Fibroblast of lung (primary cell): ENCODE measurements at regions not wholly inside any gene's neighbourhood (a gene's known extent, or its start where the extent isn't known, plus 50 kb on each side); places are given as distances from the start of the nearest gene placed in this dataset.

Experiments used
- DNase-seq, 2 donors: peaks; one replicate each; pipeline versions ENCODE4 v3.0.0 to v3.0.0-alpha.2; 2010; ENCODE audit warnings: low read depth in 2 of 2
- H2AFZ ChIP-seq: 2 replicates; pipeline ENCODE4 v1.5.1; 2012; ENCODE audit warnings: low read length, control low read depth, inconsistent platforms
- H3K27ac ChIP-seq: 2 replicates; pipeline ENCODE4 v1.5.1; 2011; ENCODE audit warnings: low read length, control low read depth; ENCODE audit not compliant: insufficient read depth
- H3K27me3 ChIP-seq: 2 replicates; pipeline ENCODE4 v1.5.1; 2011; ENCODE audit warnings: mild to moderate bottlenecking, low read length; ENCODE audit not compliant: control insufficient read depth, insufficient read depth
- H3K36me3 ChIP-seq: 2 replicates; pipeline ENCODE4 v1.5.1; 2011; ENCODE audit warnings: low read length; ENCODE audit not compliant: control insufficient read depth, insufficient read depth
- H3K4me1 ChIP-seq: 2 replicates; pipeline ENCODE4 v1.5.1; 2011; ENCODE audit warnings: low read length; ENCODE audit not compliant: control insufficient read depth, insufficient read depth; ENCODE audit errors: extremely low read depth
- H3K4me2 ChIP-seq: 2 replicates; pipeline ENCODE4 v1.5.1; 2011; ENCODE audit warnings: low read length, control low read depth; ENCODE audit not compliant: insufficient read depth; ENCODE audit errors: extremely low read depth
- H3K4me3 ChIP-seq, 4 experiments: fragments of 200-600 bp in 1 of 4; sonication (generic) in 1 of 4; replicated peaks in 1 of 4; 2 replicates each; pipeline ENCODE4 v1.5.1; 2011 to 2016; ENCODE audit warnings: low read length in 4 of 4, low read depth in 3 of 4, mild to moderate bottlenecking in 3 of 4, control low read depth in 2 of 4, inconsistent platforms in 1 of 4, mixed read lengths in 1 of 4; ENCODE audit not compliant: insufficient read depth in 1 of 4; ENCODE audit errors: control extremely low read depth in 1 of 4
- H3K79me2 ChIP-seq: 2 replicates; pipeline ENCODE4 v1.5.1; 2012; ENCODE audit warnings: mild to moderate bottlenecking, low read length, inconsistent platforms; ENCODE audit not compliant: control insufficient read depth, insufficient read depth
- H3K9ac ChIP-seq: 2 replicates; pipeline ENCODE4 v1.5.1; 2011; ENCODE audit warnings: mild to moderate bottlenecking, low read length, control low read depth; ENCODE audit not compliant: insufficient read depth
- H3K9me3 ChIP-seq: 2 replicates; pipeline ENCODE4 v1.5.1; 2012; ENCODE audit warnings: low read depth, low read length; ENCODE audit not compliant: control insufficient read depth, insufficient read depth
- H4K20me1 ChIP-seq: 2 replicates; pipeline ENCODE4 v1.5.1; 2011; ENCODE audit warnings: low read length; ENCODE audit not compliant: control insufficient read depth, insufficient read depth; ENCODE audit errors: extremely low read depth
- EZH2 ChIP-seq: IDR thresholded peaks from 2 replicates; pipeline ENCODE4 v1.5.1; 2012; ENCODE audit warnings: low read length, control low read depth, mild to moderate bottlenecking; ENCODE audit errors: missing control alignments
- TF ChIP-seq, protein P1 (sequence below), 2 donors: IDR thresholded peaks in 1 of 2; conservative IDR thresholded peaks in 1 of 2; 1 replicate in 1 of 2; 2 replicates in 1 of 2; pipeline ENCODE4 v1.5.1; 2011 to 2012; ENCODE audit warnings: low read length in 2 of 2, control low read depth in 1 of 2, inconsistent platforms in 1 of 2, low read depth in 1 of 2, mild to moderate bottlenecking in 1 of 2

DNA sequence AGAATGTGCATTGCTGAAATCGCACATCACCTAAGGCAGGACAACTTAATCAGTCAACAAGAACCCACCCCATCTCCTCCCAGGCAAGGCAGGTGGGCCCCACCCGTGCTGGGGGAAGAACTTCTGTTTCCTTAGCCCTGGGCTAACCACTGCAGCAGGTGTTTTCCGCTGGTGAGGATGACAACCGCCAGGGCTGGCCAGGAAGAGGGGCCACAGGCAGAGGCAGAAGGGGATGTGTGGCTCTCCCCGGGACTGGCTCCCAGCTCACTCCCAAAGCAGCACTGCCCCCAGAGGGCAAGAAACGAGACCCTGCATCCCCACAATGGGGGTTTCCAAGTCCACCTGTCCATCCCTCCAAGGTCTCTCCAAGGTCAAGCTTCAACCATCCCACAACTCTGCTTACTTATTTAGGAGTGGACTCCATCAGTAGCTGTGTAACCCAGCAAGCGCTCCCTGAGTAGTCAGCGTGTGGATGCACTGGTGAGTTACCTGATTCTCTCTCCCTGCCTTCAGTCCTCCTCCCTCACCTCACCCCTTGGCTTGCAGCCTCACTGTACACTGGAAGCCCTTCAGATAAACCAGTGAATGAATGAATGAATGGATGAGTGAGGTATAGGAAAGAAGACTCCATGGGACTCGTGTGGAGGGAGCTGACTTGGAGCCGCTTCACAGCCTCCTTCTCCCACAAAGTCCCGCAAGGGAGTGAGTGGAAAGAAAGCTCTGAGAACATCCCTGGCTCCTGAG lies 168.2 kb upstream of the CST7 start:
- H3K9me3 ChIP-seq, result no peaks in the 10 kb centered on the region
- H3K4me3 ChIP-seq, result no peak overlapping the region
- no peak overlapping the region for H3K27ac ChIP-seq
- no peaks in the 10 kb centered on the region for H3K79me2 ChIP-seq
- H3K4me2 ChIP-seq, result no peak overlapping the region
- H3K27me3 ChIP-seq, result peaks cover 11% of the 10 kb centered on the region
- no peaks in the 10 kb centered on the region for H3K4me1 ChIP-seq
- H3K9ac ChIP-seq, result no peak overlapping the region
- H4K20me1 ChIP-seq, result no peaks in the 10 kb centered on the region
- TF ChIP-seq, protein P1, sequence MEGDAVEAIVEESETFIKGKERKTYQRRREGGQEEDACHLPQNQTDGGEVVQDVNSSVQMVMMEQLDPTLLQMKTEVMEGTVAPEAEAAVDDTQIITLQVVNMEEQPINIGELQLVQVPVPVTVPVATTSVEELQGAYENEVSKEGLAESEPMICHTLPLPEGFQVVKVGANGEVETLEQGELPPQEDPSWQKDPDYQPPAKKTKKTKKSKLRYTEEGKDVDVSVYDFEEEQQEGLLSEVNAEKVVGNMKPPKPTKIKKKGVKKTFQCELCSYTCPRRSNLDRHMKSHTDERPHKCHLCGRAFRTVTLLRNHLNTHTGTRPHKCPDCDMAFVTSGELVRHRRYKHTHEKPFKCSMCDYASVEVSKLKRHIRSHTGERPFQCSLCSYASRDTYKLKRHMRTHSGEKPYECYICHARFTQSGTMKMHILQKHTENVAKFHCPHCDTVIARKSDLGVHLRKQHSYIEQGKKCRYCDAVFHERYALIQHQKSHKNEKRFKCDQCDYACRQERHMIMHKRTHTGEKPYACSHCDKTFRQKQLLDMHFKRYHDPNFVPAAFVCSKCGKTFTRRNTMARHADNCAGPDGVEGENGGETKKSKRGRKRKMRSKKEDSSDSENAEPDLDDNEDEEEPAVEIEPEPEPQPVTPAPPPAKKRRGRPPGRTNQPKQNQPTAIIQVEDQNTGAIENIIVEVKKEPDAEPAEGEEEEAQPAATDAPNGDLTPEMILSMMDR (conservative IDR thresholded peaks at IDR 0.05 in 1 of 2, IDR thresholded peaks at IDR 0.05 in 1 of 2; ENCODE audit: low read depth in 1 of 2, low read length in 2 of 2), result no peak
- no peak for TF ChIP-seq EZH2
- H3K36me3 ChIP-seq, result no peaks in the 10 kb centered on the region
- DNase-seq, result no peak
- H2AFZ ChIP-seq, result no peak overlapping the region

DNA sequence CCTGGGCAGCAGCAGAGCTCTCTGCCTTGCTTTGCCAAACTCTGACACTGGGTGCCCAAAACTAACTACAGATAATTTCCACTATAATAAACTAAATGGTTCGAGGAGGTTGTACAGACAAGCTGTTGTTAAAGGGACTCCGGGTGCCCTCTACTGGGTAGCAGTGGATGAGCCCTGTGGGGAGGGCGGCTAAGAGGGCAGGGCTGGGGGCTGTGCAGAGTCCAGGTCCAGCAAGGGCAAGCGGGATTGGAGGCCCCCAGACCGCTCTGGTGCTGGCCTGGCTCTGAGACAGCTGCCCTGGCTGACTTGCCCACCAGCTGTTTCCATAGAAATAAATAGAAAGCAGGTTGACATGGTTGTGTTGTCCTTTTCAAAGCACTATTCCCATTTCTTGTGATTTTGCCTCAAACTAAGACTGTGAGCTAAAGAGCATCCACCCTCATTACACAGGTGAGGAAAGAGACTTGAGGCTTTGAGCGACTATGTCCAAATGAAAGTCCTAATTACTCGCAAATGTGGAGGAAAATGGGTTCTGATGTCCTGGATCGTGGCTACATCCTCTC lies 167.6 kb upstream of the CST7 start:
- Histone ChIP-seq H3K36me3 (no peaks in the 10 kb centered on the region), H3K4me1 (no peaks in the 10 kb centered on the region), H3K9ac (no peak overlapping the region), H3K4me3 (no peak overlapping the region), H3K27ac (no peak overlapping the region), H3K27me3 (peaks cover 11% of the 10 kb centered on the region), H3K4me2 (no peak overlapping the region), H3K79me2 (no peaks in the 10 kb centered on the region), H2AFZ (no peak overlapping the region), H3K9me3 (no peaks in the 10 kb centered on the region), H4K20me1 (no peaks in the 10 kb centered on the region)
- peak; percentile 25 to 50 for DNase-seq
- TF ChIP-seq EZH2, result no peak
- TF ChIP-seq, protein P1 (conservative IDR thresholded peaks at IDR 0.05 in 1 of 2, IDR thresholded peaks at IDR 0.05 in 1 of 2; ENCODE audit: low read depth in 1 of 2, low read length in 2 of 2), result peak; percentile 77

DNA sequence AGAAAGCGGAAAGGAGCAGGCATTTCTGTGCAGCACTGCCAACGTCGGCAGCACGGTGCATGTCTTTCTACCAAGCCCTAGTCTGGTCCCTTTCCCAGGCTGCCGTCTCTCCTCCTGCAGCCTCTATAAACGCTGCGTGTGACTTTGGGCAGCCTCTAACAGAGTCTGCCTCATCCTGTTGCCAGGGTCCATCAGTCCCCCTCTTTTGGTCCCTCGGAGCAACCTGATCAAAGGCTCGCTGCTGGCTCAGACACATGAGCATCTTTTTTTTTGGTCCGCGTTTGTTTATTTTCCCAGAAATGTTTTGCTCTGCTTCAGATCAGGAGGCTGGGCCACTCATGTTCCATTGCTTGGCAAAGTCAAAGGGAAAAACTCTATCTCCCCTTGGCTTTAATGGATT lies 166.8 kb upstream of the CST7 start:
- DNase-seq, result no peak
- H3K4me1 ChIP-seq, result no peaks in the 10 kb centered on the region
- TF ChIP-seq, protein P1 (conservative IDR thresholded peaks at IDR 0.05 in 1 of 2, IDR thresholded peaks at IDR 0.05 in 1 of 2; ENCODE audit: low read depth in 1 of 2, low read length in 2 of 2), result no peak
- TF ChIP-seq EZH2, result peak; percentile 11

More for the DNA sequence above, 166.8 kb upstream of the CST7 start:
- Histone ChIP-seq H3K4me3 (no peak overlapping the region), H2AFZ (no peak overlapping the region), H3K36me3 (no peaks in the 10 kb centered on the region), H4K20me1 (no peaks in the 10 kb centered on the region), H3K9me3 (no peaks in the 10 kb centered on the region), H3K9ac (no peak overlapping the region), H3K4me2 (no peak overlapping the region), H3K27me3 (peaks cover 11% of the 10 kb centered on the region), H3K27ac (no peak overlapping the region), H3K79me2 (no peaks in the 10 kb centered on the region)
